ENCODE measurements at regions not wholly inside any gene's neighbourhood (a gene's known extent, or its start where the extent isn't known, plus 50 kb on each side); places are given as distances from the start of the nearest gene placed in this dataset.

GRCh38 chr10:128473911-128474310, 347.7 kb upstream of the MKI67 start:
- no peak for DNase-seq

GRCh38 chr10:128474571-128474970, 348.3 kb upstream of the MKI67 start:
- DNase-seq = no peak

GRCh38 chr10:128475686-128476367, 349.6 kb upstream of the MKI67 start:
- DNase-seq = no peak

GRCh38 chr10:128476368-128476725, 350.1 kb upstream of the MKI67 start:
- DNase-seq = no peak

- no peak for DNase-seq
Measured at GRCh38 chr10:128476845-128477244, 350.6 kb upstream of the MKI67 start.

- DNase-seq = no peak
Measured at GRCh38 chr10:128480601-128481000, 354.4 kb upstream of the MKI67 start.

- DNase-seq = no peak
Measured at GRCh38 chr10:128481152-128481840, 355.1 kb upstream of the MKI67 start.

- no peak for DNase-seq
Measured at GRCh38 chr10:128482052-128482451, 355.8 kb upstream of the MKI67 start.

- DNase-seq = no peak
Measured at GRCh38 chr10:128483216-128483615, 357.0 kb upstream of the MKI67 start.

- DNase-seq = no peak
Measured at GRCh38 chr10:128484041-128484440, 357.8 kb upstream of the MKI67 start.

GRCh38 chr10:128485701-128486235, 359.5 kb upstream of the MKI67 start:
- DNase-seq = no peak

GRCh38 chr10:128487517-128487916, 361.3 kb upstream of the MKI67 start:
- no peak for DNase-seq

GRCh38 chr10:128489324-128490247, 363.4 kb upstream of the MKI67 start:
- no peak for DNase-seq

- no peak for DNase-seq
Measured at GRCh38 chr10:128491686-128492085, 365.5 kb upstream of the MKI67 start.

GRCh38 chr10:128493811-128494210, 367.6 kb upstream of the MKI67 start:
- DNase-seq = no peak

GRCh38 chr10:128494665-128495064, 368.4 kb upstream of the MKI67 start:
- no peak for DNase-seq

- DNase-seq = no peak
Measured at GRCh38 chr10:128497660-128498377, 371.6 kb upstream of the MKI67 start.

- no peak for DNase-seq
Measured at GRCh38 chr10:128498378-128498730, 372.1 kb upstream of the MKI67 start.

GRCh38 chr10:128498746-128499145, 372.5 kb upstream of the MKI67 start:
- DNase-seq = no peak

GRCh38 chr10:128499486-128499885, 373.3 kb upstream of the MKI67 start:
- DNase-seq = no peak

GRCh38 chr10:128499956-128500355, 373.7 kb upstream of the MKI67 start:
- DNase-seq = no peak

- DNase-seq = no peak
Measured at GRCh38 chr10:128500642-128501041, 374.4 kb upstream of the MKI67 start.

- no peak for DNase-seq
Measured at GRCh38 chr10:128505346-128505745, 379.1 kb upstream of the MKI67 start.

Data from NCI-H2029 (cell line).